GM18499 (cell line): ENCODE measurements at regions not wholly inside any gene's neighbourhood (a gene's known extent, or its start where the extent isn't known, plus 50 kb on each side); places are given as distances from the start of the nearest gene placed in this dataset.

Experiments used
- ATAC-seq: cut with Tn5 transposase; IDR thresholded peaks from one replicate; pipeline ENCODE4 v1.9.1; 2021; ENCODE audit warnings: moderate number of reproducible peaks; ENCODE audit not compliant: insufficient read depth, unreplicated experiment

- no peak for ATAC-seq
These were observed 150.1 kb upstream of the RPS6KA2 start for GRCh38 chr6:166777096-166777630.

DNA sequence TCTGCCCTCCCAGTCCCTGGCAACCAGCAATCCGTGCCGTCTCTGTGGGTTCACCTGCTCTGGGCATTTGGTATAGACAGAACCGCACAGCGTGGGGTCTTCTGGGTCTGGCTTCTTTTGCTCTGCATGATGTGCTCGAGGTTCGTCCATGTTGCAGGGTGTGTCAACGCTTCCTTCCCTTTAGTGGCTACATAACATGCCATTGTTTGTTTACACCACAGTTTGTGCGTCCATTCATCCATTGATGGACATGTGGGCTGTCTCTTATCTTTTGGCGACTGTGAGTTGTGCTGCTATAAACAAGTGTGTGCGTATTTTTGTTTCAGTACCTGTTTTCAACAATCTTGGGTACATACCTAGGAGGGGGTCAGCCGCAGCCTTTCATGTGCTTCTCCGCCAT is 149.5 kb upstream of the RPS6KA2 start:
- ATAC-seq, result no peak

DNA sequence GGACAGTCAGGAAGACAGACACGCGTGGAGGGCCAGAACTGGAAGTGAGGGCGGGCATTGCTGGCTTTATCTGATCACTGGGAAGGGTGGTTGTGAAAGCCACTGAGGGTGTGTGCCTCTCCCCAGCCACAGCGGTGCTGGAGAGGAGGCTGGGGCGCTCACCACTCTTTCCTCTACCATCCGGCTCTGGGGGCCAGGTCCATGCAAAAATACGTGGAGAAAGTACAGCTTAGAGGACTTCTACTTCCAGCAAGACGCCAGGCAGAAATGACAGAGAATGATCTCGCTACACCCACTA is 148.8 kb upstream of the RPS6KA2 start:
- no peak for ATAC-seq

- ATAC-seq, result no peak
These were observed 148.3 kb upstream of the RPS6KA2 start for GRCh38 chr6:166775180-166775922.

DNA sequence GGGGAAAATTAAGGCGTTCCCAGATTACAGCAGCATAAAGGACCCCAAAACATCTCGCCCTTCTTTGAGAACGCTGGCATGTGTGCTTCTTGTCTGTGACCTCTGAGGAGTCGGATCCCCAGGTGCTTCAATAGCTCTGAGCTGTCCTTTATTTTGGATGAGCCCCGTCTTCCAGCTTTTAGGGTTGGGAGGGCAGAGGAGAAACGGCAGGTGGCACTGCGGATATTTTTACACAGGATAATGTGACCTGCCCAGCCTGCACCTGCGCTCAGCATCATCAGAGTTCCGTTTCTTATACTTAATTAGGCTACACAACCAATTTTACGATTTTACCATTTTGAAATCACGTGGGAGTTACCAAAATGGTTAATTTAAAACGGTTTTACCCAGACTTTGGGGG is 147.7 kb upstream of the RPS6KA2 start:
- ATAC-seq, result no peak

GRCh38 chr6:166774292-166774691 is 147.2 kb upstream of the RPS6KA2 start:
- ATAC-seq, result no peak

DNA sequence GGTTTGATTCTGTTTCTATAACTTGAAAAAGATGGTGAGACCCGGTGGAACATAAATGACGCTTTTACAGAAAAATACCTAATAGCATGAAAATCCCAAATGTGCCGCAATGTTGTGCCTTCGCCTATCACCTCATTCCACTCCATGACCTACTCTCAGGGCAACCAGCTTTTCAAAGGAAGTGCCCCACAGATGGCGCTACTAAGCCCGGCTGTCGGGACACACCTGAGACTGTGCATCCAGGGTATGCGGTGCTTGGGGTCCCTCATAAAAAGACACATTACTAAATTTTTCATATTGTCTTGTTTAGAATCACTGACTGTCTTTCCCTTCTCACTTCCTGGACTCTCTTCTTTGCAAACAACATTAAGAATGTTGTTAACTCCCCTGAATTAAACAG is 145.5 kb upstream of the RPS6KA2 start:
- no peak for ATAC-seq

GRCh38 chr6:166771701-166772100 is 144.7 kb upstream of the RPS6KA2 start:
- no peak for ATAC-seq

DNA sequence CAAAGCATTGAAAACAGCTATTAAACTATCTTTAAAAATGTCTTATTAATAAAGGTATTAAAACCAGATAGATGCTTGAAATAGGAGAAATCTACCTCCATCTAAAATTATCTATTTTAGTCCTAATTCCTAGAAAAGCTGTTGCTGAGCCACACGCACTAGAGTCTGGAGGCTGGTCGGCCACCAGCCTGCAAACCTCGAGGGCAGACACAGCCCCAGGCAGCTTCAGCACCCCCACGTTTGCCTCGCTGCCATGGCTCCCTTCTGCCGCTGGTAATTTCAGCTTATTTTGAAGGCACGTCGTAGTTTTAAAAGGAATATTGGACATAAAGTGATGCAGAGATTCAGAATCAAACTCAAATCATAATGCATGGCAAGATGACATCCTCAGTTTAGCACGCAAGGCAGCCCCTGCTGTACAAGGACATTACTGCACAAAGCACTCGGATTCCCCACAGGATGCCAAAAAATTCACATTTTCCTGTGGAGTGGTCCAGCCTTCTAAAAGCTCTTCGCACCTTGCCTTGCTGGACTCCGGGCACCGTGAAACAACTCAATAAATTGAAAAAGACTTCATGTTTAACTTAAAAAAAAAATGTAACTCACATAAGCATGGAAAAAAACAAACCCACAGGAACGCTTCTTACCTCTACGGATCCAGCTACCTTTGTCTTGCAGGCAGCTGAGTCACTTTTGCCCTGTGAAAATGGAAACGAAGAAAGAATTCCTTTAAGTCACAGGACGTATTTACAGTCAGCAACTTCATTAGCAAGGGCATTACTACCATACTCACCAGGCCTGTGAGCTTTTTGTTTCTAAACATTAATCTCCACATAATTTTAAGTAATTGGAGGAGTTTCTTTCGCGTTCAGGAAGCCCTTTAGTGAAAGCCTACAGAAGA is 143.4 kb upstream of the RPS6KA2 start:
- no peak for ATAC-seq

DNA sequence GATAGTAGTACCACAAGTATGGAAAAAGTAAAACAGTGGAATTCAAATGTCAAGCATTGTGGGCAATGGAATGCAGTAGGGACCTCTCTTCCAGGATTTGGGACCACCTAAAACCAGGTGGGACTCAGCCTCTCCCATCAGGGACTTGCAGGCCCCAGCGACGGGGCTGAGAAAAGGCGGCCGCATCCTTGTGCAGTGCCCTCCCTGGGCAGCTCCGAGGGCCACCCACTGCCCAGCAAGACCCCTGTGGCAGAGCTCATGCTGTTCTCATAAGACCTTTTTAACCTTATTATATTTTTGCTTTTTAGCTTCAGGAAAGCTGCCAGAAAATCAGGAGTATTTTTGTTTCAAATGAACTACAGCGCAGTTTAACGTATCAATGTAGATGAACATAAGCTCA is 142.6 kb upstream of the RPS6KA2 start:
- ATAC-seq, result no peak

GRCh38 chr6:166768761-166769160 is 141.7 kb upstream of the RPS6KA2 start:
- ATAC-seq, result no peak

- no peak for ATAC-seq
These were observed 140.2 kb upstream of the RPS6KA2 start for GRCh38 chr6:166767230-166767629.

- no peak for ATAC-seq
These were observed 139.7 kb upstream of the RPS6KA2 start for GRCh38 chr6:166766769-166767168.

DNA sequence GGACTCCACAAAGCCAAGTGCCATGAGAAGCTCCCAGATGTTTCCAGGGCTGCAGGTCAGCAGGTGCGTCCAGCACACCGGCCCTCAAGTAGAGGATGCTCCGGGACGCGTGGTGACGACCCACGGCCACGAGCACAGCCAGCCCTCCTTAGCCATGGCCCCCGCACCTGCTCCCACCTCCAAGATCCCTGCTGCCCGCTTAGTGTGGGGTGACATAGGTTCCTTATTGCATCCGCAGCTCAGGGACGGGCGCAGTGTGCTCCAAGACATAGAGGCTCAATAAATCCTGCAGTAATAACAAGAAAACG is 138.1 kb upstream of the RPS6KA2 start:
- ATAC-seq, result no peak

DNA sequence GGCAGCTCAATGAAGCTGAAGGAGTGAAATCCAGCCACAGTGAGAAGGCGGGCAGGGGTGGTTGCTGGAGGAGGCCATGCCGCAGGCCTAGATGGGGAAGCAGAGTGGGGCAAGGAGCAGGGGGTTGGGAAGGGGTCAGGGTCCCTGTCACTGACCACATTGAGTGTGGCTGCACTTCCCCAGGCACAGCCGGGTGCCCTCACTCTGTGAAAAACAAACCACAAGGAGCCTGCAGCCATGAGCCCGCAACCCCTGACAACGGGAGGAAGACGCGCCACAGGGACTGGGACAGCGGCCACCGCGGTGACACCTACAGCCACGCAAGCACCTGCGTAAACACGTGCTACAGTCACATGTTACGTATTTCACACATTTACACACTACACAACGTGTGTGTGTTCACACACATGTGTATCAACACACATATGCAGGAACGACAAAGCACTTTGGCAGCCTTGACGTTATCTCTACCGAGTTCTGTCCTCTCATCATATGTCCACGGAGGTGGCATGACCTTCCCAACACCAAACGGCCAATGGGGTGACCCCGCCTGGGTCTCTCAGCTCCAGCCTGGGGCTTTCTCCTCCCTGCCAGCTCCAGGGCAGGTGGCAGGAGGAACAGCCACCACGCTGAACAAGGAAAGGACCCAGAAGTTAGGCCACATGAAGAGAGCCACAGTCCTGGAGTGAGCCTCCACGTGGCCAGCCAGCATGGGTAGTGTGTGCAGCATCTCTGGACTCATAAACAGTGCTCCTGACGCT is 137.6 kb upstream of the RPS6KA2 start:
- no peak for ATAC-seq

DNA sequence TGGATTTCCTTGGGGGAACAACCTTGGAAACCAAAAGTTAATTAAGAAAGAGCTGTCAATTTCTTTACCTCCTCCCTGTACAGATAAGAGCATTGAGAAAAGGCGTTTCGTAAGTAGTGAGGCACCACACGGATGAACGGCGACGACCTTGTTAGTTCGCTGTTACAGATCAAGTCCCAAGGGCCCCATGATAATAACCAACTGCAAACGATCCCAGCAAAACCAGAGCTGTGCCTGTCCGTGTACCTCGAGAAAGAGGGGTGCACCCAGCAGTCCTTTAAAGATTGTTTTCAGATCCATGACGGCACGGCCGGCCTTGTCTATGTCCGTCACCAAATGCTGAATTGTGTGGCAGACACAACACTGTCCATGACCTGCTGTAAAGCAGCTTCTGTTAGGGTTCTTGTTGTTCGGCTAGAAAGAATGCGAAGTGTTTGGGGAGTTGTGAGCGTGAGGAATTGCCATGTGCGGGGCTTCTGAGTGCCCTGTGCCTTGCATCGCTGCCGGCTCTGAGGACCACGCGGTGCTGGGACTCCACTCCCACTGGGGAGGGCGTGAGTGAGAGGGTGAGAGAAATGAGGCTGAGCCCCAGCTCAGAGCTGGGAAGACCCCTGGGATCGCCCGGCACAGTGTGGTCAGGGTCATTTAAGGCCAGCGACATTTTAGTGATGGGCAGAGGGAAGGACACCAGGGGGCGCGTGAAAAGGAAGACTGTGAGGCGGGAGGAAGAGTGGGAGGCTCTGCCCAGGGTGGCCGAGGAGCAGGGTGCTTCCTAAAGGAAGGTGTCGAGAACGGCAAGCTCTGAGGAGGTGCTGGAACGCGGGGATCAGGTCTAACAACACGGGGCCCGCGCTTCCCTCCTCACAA is 136.8 kb upstream of the RPS6KA2 start:
- ATAC-seq, result no peak

- ATAC-seq, result no peak
These were observed 134.8 kb upstream of the RPS6KA2 start for GRCh38 chr6:166761801-166762200.

- no peak for ATAC-seq
These were observed 133.2 kb upstream of the RPS6KA2 start for GRCh38 chr6:166760288-166760687.

- ATAC-seq, result no peak
These were observed 131.2 kb upstream of the RPS6KA2 start for GRCh38 chr6:166758136-166758704.
